ENCODE measurements at regions not wholly inside any gene's neighbourhood (a gene's known extent, or its start where the extent isn't known, plus 50 kb on each side); places are given as distances from the start of the nearest gene placed in this dataset.

DNA sequence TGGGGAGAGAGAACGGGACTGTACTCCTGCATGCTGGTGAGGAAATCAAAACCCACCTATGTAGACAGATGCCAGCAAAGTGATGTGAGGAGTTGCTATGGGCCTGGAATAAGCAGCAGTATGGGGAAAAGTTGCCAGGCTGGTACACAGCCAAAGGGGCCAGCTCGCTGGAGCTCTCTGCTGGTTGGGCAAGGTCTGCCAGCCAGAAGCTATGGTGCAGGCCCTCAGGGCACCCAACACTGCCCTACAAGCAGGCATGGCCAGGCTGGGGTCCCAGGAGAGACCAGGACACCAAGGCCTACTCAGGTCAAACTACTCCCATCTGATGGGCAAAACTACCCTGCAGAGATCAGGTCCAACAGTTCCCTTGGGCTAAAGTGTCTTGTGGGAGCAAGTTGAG, 916.6 kb downstream of the IPMK start:
- Histone ChIP-seq H3K27me3 (replicated peaks in 1 of 4; ENCODE audit: control extremely low read depth in 1 of 4, control insufficient read depth in 3 of 4, insufficient read depth in 4 of 4, low read length in 3 of 4) (no peaks in the 10 kb centered on the region), H3K9me3 (ENCODE audit: control extremely low read depth in 1 of 3, control insufficient read depth in 2 of 3, insufficient read depth in 1 of 3, low read length in 2 of 3) (peaks cover 0 to 9% (median 2%) of the 10 kb centered on the region in 3 donors), H3K79me2 (ENCODE audit: control insufficient read depth, insufficient read depth, low read length) (no peaks in the 10 kb centered on the region), H3K4me3 (ENCODE audit: control extremely low read depth in 1 of 5, extremely low read depth in 1 of 5, insufficient read depth in 1 of 5, low read depth in 2 of 5, low read length in 4 of 5) (no peak overlapping the region), H3K4me1 (ENCODE audit: control insufficient read depth in 2 of 2, insufficient read depth in 2 of 2, low read length in 2 of 2) (no peaks in the 10 kb centered on the region), H3K4me2 (replicated peaks; ENCODE audit: low read depth, low read length, poor library complexity, severe bottlenecking) (no peak overlapping the region), H3K27ac (ENCODE audit: low read length in 2 of 2) (no peak overlapping the region), H3K36me3 (replicated peaks in 1 of 2; ENCODE audit: control extremely low read depth in 1 of 2, control insufficient read depth in 1 of 2, extremely low read depth in 1 of 2, insufficient read depth in 2 of 2, low read length in 1 of 2) (no peaks in the 10 kb centered on the region), H4K20me1 (ENCODE audit: control insufficient read depth, insufficient read depth, low read length, poor library complexity, severe bottlenecking) (no peaks in the 10 kb centered on the region), H3K9ac (ENCODE audit: low read length) (no peak overlapping the region), H2AFZ (ENCODE audit: insufficient read depth, low read depth, low read length, poor library complexity, severe bottlenecking) (no peak overlapping the region)
- no peak for DNase-seq
- Mint-ChIP-seq H3K27ac (no peak overlapping the region), H3K27me3 (no peaks in the 10 kb centered on the region), H3K4me3 (no peak overlapping the region), H3K9me3 (ENCODE audit: insufficient read depth) (no peaks in the 10 kb centered on the region), H3K4me1 (no peaks in the 10 kb centered on the region)
- TF ChIP-seq, protein P1, sequence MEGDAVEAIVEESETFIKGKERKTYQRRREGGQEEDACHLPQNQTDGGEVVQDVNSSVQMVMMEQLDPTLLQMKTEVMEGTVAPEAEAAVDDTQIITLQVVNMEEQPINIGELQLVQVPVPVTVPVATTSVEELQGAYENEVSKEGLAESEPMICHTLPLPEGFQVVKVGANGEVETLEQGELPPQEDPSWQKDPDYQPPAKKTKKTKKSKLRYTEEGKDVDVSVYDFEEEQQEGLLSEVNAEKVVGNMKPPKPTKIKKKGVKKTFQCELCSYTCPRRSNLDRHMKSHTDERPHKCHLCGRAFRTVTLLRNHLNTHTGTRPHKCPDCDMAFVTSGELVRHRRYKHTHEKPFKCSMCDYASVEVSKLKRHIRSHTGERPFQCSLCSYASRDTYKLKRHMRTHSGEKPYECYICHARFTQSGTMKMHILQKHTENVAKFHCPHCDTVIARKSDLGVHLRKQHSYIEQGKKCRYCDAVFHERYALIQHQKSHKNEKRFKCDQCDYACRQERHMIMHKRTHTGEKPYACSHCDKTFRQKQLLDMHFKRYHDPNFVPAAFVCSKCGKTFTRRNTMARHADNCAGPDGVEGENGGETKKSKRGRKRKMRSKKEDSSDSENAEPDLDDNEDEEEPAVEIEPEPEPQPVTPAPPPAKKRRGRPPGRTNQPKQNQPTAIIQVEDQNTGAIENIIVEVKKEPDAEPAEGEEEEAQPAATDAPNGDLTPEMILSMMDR (IDR thresholded peaks at IDR 0.05), result no peak
- no peak for TF ChIP-seq EZH2 (IDR thresholded peaks at IDR 0.05; ENCODE audit: borderline replicate concordance, insufficient read depth, low read depth, low read length, poor library complexity, severe bottlenecking)
- POLR2A ChIA-PET, result no interaction called here
- WGBS (ENCODE audit: insufficient coverage), result 89% methylated on average over 2 of the region's 2 CpGs
- intact Hi-C loops (cut with micrococcal nuclease), result no loop called here
- ATAC-seq (ENCODE audit: low read depth), result no peak
- CTCF ChIA-PET, result no interaction called here

DNA sequence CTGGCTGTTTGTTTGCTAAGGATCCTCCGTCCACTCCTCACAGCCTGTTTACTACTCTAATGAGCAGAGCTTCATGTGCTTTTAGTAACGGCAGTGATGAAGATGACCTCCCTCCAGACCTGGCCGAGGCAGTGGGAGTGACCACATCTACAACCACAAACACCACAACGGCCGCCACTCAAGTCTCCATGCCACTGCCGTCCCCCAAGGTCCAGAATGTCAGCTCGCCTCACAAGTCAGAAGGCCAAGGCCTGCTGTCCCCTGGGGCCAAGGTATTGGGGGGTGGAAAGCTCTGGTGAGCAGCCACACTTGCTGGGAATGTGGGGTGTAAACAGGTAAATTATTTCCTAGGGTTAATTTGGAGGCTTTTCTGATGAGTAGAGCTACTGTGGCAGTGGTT, 926.4 kb downstream of the IPMK start:
- Histone ChIP-seq H3K4me1 (ENCODE audit: control insufficient read depth in 2 of 2, insufficient read depth in 2 of 2, low read length in 2 of 2) (no peaks in the 10 kb centered on the region), H2AFZ (ENCODE audit: insufficient read depth, low read depth, low read length, poor library complexity, severe bottlenecking) (no peak overlapping the region), H3K4me3 (ENCODE audit: control extremely low read depth in 1 of 5, extremely low read depth in 1 of 5, insufficient read depth in 1 of 5, low read depth in 2 of 5, low read length in 4 of 5) (no peak overlapping the region), H3K4me2 (replicated peaks; ENCODE audit: low read depth, low read length, poor library complexity, severe bottlenecking) (no peak overlapping the region), H3K36me3 (replicated peaks in 1 of 2; ENCODE audit: control extremely low read depth in 1 of 2, control insufficient read depth in 1 of 2, extremely low read depth in 1 of 2, insufficient read depth in 2 of 2, low read length in 1 of 2) (no peaks in the 10 kb centered on the region), H3K9me3 (ENCODE audit: control extremely low read depth in 1 of 3, control insufficient read depth in 2 of 3, insufficient read depth in 1 of 3, low read length in 2 of 3) (peaks cover 2 to 12% (median 10%) of the 10 kb centered on the region in 3 donors), H3K27ac (ENCODE audit: low read length in 2 of 2) (no peak overlapping the region), H3K79me2 (ENCODE audit: control insufficient read depth, insufficient read depth, low read length) (no peaks in the 10 kb centered on the region), H3K9ac (ENCODE audit: low read length) (no peak overlapping the region), H3K27me3 (replicated peaks in 1 of 4; ENCODE audit: control extremely low read depth in 1 of 4, control insufficient read depth in 3 of 4, insufficient read depth in 4 of 4, low read length in 3 of 4) (no peaks in the 10 kb centered on the region), H4K20me1 (ENCODE audit: control insufficient read depth, insufficient read depth, low read length, poor library complexity, severe bottlenecking) (no peaks in the 10 kb centered on the region)
- WGBS (ENCODE audit: insufficient coverage), result 95% methylated on average over 4 of the region's 7 CpGs
- Mint-ChIP-seq H3K27ac (no peak overlapping the region), H3K4me3 (no peak overlapping the region), H3K27me3 (no peaks in the 10 kb centered on the region), H3K9me3 (ENCODE audit: insufficient read depth) (peaks cover 4% of the 10 kb centered on the region), H3K4me1 (no peaks in the 10 kb centered on the region)
- ATAC-seq (ENCODE audit: low read depth) (no peak), DNase-seq (no peak)
- POLR2A ChIA-PET, result no interaction called here
- intact Hi-C loops (cut with micrococcal nuclease), result no loop called here
- no peak for TF ChIP-seq EZH2 (IDR thresholded peaks at IDR 0.05; ENCODE audit: borderline replicate concordance, insufficient read depth, low read depth, low read length, poor library complexity, severe bottlenecking)
- TF ChIP-seq, protein P1 (IDR thresholded peaks at IDR 0.05), result no peak
- CTCF ChIA-PET, result interaction anchor here (0.6 kb wide), 1 partner anchor 72 kb away, joined by 4 read pairs; no protein-coding TSS in a partner anchor
